KG1 (cell line): ENCODE measurements at regions not wholly inside any gene's neighbourhood (a gene's known extent, or its start where the extent isn't known, plus 50 kb on each side); places are given as distances from the start of the nearest gene placed in this dataset.
A peak's percentile ranks its signal among the peaks of the same experiment; 100 is the strongest.
"Not testable (repeated sequence)": the region's sequence is repeated elsewhere in the genome, so short reads cannot be mapped to it uniquely, and the experiment has no call there.

Experiments
- DNase-seq: peaks from one replicate; lab custom pipeline; 2025; lab: John Stamatoyannopoulos, UW

- no peak for DNase-seq
These were observed 392.4 kb upstream of the PROK2 start for GRCh38 chr3:72177075-72178050.

DNA sequence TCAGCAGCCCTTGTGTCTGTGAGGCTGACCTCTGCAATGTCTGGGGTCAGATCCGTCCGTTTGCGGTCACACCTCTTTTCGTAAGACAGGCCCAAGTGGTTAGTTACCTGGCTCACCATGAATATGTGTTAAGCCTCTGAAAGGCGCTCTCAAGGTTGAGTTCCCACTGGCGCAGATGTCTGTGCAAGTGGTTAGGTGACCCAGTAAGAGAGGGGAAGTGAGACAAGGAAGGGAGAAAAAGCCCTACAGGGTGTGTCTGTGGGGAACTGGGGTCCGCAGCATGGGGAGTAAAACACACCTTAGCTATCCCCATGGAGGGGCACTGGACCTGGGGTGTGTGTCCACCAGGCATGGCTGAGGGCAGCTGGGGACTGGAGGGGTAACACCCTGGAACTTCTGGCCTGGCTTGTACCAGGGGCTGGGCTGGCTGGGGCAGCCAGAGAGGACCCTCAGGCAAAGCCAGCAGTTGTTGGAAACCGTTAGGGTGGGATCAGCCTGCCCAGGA lies 391.6 kb upstream of the PROK2 start:
- no peak for DNase-seq

DNA sequence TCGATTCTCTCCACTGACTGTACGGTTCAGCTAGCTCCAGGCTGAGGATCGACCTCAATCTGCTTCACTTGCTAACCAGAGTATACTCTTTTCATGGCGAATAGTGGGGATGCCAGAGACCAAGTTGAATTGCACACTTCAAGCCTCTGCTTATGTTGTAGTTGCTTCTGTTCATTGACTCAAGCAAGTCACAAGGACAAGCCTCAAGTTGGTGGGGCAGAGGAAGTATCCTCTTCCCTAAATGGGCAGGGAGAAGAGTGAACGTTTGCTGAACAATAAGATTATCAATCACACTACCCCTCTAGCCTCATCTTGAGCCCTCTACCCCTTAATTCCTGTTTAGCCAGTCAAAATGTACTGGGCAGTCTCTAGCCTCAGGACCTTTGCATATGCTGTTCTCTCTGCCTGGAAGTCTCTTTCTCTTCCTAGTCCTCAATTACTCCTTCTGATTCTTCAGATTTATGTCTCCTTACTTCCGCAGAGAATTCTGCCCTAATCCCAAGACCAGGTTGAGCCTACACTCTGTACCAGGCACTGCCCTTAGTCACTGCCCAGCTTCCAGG lies 390.4 kb upstream of the PROK2 start:
- DNase-seq: no peak

- DNase-seq: no peak
These were observed 389.9 kb upstream of the PROK2 start for GRCh38 chr3:72174890-72175289.

GRCh38 chr3:72174040-72174439 lies 389.1 kb upstream of the PROK2 start:
- no peak for DNase-seq

DNA sequence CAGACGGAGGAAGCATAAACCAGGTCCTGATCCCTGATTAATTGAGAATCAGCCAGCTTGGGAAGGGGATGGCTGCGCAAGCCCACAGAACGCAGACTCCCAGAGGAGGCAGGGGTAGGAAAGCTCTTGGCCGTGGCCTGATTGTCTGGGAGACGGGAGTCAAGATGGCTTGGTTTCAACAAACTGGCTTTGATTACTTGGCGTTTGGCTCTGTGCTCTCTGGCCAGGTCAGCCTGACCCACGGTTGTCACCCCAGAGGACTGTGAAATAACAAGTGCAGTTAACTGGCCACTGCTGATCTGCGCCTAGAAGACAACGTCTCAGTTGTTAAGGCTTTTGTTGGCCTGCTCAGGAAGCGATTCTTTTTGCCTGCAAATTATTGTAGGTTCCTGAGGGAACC lies 387.0 kb upstream of the PROK2 start:
- no peak for DNase-seq

GRCh38 chr3:72171463-72171881 lies 386.5 kb upstream of the PROK2 start:
- DNase-seq: no peak

- no peak for DNase-seq
These were observed 384.9 kb upstream of the PROK2 start for GRCh38 chr3:72169561-72170472.

DNA sequence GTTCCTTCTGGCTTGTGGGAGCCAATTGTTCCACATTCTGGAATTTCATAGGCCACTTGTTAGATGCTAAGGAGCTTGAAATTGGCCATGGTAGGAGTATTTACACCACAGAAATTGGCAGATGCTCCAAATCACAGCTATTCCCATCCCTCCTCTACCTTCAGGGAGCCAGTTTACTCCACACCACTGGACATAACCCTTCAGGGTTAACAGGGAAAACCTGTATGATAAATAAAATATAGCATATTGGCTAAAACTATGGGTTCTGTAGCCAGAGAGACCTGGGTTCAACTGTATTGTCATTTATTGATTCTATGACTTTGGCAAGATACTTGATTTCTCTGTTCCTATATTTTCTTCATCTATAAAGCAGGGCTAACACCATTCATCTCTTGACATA lies 384.2 kb upstream of the PROK2 start:
- no peak for DNase-seq

- no peak for DNase-seq
These were observed 380.9 kb upstream of the PROK2 start for GRCh38 chr3:72165808-72166207.

- DNase-seq: no peak
These were observed 380.4 kb upstream of the PROK2 start for GRCh38 chr3:72165317-72165716.

GRCh38 chr3:72164635-72164978 lies 379.7 kb upstream of the PROK2 start:
- DNase-seq: no peak

GRCh38 chr3:72163809-72164634 lies 379.1 kb upstream of the PROK2 start:
- DNase-seq: peak; percentile 33

GRCh38 chr3:72162649-72163184 lies 377.8 kb upstream of the PROK2 start:
- no peak for DNase-seq

- DNase-seq: no peak
These were observed 377.1 kb upstream of the PROK2 start for GRCh38 chr3:72161881-72162595.

- DNase-seq: not testable (repeated sequence)
These were observed 376.3 kb upstream of the PROK2 start for GRCh38 chr3:72161285-72161684.

DNA sequence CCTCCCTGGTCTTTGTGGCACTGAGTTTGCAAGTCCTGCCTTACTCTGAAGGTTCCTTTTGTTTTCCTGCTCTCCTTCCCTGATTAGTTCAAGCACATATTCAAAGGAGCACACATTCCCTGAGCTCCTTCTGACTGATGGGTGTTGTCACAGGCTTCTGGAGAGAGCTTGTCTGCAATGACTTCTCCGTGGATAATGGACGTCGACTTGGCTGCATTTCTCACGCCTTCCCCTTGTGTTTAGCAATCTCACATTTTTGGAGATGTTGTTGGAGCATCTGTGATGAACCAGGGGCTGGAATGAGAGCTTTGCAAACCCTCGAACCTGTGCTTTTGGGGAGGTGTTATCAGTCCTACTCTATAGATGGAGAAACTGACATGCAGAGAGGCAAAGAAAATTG lies 375.4 kb upstream of the PROK2 start:
- DNase-seq: no peak

- no peak for DNase-seq
These were observed 374.5 kb upstream of the PROK2 start for GRCh38 chr3:72159487-72159886.

GRCh38 chr3:72158639-72159326 lies 373.8 kb upstream of the PROK2 start:
- no peak for DNase-seq
